GM19438 (cell line): ENCODE measurements at regions not wholly inside any gene's neighbourhood (a gene's known extent, or its start where the extent isn't known, plus 50 kb on each side); places are given as distances from the start of the nearest gene placed in this dataset.
"Not testable (repeated sequence)": the region's sequence is repeated elsewhere in the genome, so short reads cannot be mapped to it uniquely, and the experiment has no call there.

Source experiments
- ATAC-seq: cut with Tn5 transposase; IDR thresholded peaks from one replicate; pipeline ENCODE4 v1.9.1; 2021; ENCODE audit warnings: low read depth; ENCODE audit not compliant: unreplicated experiment

DNA sequence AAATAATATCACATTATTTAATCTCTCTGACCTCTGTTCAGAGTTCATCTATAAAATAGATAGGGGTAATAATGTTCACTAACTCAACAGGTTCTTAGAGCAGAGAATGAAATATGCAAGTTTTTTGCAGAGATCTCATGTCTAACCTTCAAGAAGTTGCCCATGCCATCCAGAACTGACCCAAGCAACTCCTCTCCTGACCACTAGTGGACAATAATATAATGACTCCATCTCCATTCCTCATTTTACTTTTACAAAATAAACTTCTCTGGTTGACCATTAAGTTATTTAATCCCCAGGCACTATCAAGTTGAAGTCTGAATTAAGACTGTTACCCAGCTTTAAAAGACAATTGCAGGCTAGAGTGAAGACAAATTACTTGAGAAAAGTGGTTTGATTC lies 382.6 kb downstream of the KCNA4 start:
- ATAC-seq = no peak

GRCh38 chr11:29629286-29629685 lies 387.5 kb downstream of the KCNA4 start:
- no peak for ATAC-seq

GRCh38 chr11:29628609-29629008 lies 388.2 kb downstream of the KCNA4 start:
- ATAC-seq = no peak

- ATAC-seq = no peak
Measured at GRCh38 chr11:29627541-29627940, 389.3 kb downstream of the KCNA4 start.

DNA sequence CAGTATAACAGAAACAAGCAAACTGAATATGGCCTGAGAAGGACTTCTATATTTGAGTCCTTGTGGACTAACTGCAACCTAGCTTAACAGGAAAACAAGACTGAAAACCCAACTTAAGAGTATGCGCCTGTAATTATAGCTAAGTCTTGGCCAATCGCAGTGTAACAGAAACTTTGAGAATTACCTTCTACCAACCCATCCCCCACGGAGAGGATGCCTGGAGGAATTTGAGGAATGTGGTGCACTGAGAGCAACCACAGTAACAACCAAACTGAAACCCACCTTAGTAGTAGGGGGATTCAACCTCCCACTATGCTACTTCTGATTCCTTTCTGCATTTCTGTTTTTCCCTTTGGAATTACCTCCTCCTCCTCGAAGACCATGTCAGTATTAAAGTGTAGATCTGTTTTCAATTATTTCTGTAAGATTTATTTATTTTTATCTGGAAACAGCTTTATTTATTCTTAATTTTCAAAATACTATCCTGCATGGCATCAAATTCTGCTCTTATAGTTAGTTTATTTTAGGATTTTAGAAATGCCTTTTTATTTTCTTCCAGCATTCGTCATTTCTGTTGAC lies 393.6 kb downstream of the KCNA4 start:
- ATAC-seq = no peak

DNA sequence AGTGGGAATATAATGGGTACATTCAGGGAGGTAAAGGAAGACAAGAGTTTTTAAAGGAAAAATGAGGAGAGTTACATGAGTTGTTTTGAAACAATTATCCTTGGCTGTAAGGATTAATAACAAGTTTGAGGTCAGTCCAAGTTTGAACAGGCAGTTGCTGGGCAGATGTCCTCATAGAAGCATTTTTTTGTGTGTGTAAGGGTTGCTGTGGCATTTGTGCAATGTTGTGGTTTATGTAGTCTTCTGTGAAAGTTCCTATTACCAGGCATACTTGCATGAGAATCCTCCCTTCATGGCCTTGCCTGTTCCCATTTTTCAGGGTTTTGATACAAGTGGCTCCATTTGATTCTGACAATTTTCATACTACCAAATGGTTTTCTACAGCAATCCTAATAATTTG lies 400.2 kb downstream of the KCNA4 start:
- ATAC-seq = no peak

DNA sequence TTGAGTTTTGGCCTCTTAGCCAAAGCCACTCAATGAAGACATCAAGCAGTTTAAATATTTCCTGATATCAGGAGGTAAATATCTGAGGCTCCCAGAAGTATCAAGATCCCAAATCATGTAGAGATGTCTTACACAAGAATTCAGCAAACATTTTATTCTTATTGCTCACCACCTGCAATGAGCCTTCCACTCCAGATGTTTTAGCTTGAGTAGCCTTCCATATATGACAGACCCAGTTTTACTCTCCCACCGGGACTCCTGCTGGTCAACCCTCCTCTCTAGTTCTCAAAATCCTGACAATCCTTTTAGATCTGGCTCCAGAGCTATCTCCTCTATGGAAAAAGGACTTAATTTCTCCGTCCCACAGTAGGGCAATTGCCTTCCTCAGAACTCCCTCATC lies 404.4 kb downstream of the KCNA4 start:
- no peak for ATAC-seq

GRCh38 chr11:29606330-29607031 lies 410.3 kb downstream of the KCNA4 start:
- no peak for ATAC-seq

- not testable (repeated sequence) for ATAC-seq
Measured at GRCh38 chr11:29600151-29600575, 416.7 kb downstream of the KCNA4 start.

DNA sequence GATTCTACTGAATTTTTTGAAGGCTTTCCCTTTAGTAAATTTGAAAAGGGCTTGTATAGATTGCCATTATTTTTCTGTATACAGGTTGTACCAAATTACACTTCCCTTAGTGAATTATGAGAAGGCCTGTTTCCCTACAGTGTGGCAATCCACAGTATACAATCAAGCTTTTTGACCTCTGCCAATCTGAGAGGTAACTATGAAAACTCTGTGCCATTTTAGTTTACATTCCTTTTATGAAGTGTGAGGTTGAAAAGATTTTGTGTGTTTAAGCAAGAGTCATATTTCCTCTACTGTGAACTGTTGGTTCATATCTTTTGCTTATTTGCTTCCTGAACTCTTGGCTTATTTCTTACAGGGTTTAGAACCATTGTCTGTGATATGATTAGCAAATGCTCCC lies 432.5 kb downstream of the KCNA4 start:
- ATAC-seq = no peak

- no peak for ATAC-seq
Measured at GRCh38 chr11:29578806-29579205, 438.0 kb downstream of the KCNA4 start.

DNA sequence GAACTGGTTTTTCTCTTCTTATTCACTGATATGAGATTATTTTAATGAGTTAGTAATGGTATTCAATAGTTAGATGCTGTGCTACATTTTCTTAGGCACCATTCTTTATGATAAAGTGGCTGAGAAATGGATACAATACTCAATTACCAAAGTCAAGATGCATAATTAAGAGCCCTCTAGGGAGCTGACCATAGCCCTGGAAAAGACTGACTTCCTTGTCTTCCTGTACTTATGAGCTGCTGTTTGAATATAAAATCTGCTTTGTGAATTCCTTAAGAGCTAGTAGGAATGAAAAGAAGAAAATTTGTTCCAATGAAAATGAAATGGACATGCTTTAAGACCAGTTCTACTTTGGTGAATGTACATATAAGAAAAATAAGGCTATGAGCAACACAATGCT lies 452.3 kb downstream of the KCNA4 start:
- ATAC-seq = no peak

GRCh38 chr11:29562183-29562582 lies 454.6 kb downstream of the KCNA4 start:
- ATAC-seq = no peak

DNA sequence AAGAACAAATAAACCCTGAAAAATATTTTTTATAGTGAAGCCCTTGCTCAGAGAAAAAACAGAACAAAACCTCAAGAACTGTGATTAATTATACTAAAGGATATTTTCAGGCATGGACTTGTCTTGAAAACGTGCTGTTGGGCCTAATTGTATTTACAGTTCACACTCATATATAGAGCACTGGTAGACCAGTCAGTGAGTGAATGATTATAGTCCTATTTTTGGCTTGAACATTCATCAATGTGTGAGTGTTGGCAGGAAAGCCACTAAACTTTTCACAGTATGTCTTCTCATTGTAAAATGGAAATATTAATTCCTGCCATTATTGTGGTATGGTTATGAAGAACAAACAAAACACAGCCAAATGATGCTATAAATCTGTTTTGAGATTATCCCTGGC lies 462.8 kb downstream of the KCNA4 start:
- no peak for ATAC-seq

GRCh38 chr11:29538339-29539036 lies 478.3 kb downstream of the KCNA4 start:
- no peak for ATAC-seq

- ATAC-seq = no peak
Measured at GRCh38 chr11:29534836-29535235, 482.0 kb downstream of the KCNA4 start.

- ATAC-seq = no peak
Measured at GRCh38 chr11:29530961-29531360, 485.9 kb downstream of the KCNA4 start.

DNA sequence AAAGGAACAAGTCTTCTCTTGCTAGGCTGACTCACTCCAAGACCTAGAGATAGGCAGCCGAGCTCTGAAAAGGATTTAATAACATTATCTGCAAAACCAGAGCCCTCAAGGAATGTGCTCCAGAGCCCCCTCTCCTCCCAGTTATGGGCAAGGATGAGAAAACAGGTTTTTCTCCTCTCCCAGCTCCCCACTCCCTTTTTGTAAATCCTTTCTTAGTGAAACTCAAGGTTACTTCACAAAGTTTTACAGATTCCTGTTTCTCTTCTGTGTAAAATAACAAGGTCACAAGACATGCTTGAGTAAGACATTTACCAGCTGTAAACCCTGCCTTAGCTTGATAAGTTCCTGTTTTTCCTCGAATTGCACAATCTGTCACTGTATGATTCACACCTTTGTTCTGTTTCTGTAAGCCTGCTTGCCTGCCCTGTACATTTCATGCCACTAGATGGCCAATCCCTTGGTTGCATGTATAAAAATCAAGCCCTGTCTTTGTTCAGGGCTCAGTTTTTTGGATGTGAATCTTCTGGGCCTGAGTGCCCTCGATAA lies 489.4 kb downstream of the KCNA4 start:
- ATAC-seq = no peak

DNA sequence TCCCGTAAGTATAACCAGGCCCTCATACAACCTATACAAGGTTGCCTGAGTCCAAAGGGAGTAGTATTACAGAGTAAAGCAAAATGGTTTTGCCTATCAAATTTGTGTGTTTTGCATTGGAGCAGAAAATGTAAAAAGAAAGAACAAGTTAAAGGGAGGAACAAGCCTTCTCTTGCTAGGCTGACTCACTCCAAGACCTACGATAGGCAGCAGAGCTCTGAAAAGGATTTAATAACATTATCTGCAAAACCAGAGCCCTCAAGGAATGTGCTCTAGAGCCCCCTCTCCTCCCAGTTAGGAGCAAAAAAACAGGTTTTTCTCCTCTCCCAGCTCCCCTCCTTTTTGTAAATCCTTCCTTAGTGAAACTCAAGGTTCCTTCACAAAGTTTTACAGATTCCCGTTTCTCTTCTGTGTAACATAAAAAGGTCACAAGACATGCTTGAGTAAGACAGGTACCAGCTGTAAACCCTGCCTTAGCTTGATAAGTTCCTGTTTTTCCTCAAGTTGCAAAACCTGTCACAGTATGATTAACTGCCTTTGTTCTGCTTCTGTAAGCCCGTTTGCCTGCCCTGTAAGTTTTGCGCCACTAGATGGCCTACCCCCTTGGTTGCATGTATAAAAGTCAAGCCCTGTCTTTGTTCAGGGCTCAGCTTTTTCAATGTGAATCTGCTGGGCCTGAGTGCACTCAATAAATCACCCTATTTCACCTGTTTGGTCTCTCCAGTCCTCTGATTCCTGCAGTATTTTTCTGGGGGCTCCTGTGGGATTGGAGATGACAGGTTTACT lies 498.2 kb downstream of the KCNA4 start:
- no peak for ATAC-seq

DNA sequence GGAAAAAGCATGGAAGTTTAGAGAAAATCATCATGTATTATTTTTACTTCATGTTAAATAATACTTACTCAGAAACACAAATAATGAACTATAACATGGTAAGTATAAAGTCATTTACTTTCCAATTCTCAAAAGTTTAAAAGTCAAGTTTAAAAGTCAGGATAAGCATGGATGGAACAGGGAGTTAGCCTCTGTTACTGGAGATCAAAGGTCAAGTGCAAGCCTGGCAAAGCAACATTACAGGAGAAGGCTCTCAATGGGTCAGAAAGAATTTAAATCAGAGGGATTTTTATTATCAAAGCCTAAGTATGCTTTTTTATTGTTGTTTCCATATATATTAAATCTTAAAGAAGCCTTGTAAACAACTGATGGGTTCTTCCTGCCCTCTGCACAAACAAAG lies 505.4 kb downstream of the KCNA4 start:
- no peak for ATAC-seq

GRCh38 chr11:29507376-29507775 lies 509.5 kb downstream of the KCNA4 start:
- ATAC-seq = no peak
